Spleen (tissue), 11 donors: ENCODE measurements at regions not wholly inside any gene's neighbourhood (a gene's known extent, or its start where the extent isn't known, plus 50 kb on each side); places are given as distances from the start of the nearest gene placed in this dataset.
"Not testable (repeated sequence)": the region's sequence is repeated elsewhere in the genome, so short reads cannot be mapped to it uniquely, and the experiment has no call there.

ENCODE experiments used
- DNase-seq: peaks from one replicate; pipeline ENCODE4 v3.0.0-alpha.2; 2020
- H3K27ac ChIP-seq, 8 donors: fragments of 200-600 bp; sonication (generic) in 7 of 8; 1 replicate in 4 of 8; 2 replicates in 4 of 8; pipeline versions ENCODE4 v1.5.0 to v1.8.0; 2016 to 2021; ENCODE audit warnings: inconsistent platforms in 4 of 8, mild to moderate bottlenecking in 4 of 8, moderate library complexity in 1 of 8
- H3K27me3 ChIP-seq, 7 donors: fragments of 200-600 bp; sonication (generic) in 6 of 7; replicated peaks in 1 of 7; 1 replicate in 4 of 7; 2 replicates in 3 of 7; pipeline versions ENCODE4 v1.5.0 to v1.8.0; 2016 to 2021; ENCODE audit warnings: inconsistent platforms in 3 of 7, mild to moderate bottlenecking in 1 of 7
- H3K36me3 ChIP-seq, 6 donors: fragments of 200-600 bp; sonication (generic) in 5 of 6; 1 replicate in 4 of 6; 2 replicates in 2 of 6; pipeline versions ENCODE4 v1.5.0 to v1.8.0; 2016 to 2021; ENCODE audit warnings: inconsistent platforms in 2 of 6
- H3K4me1 ChIP-seq, 6 donors: fragments of 200-600 bp; sonication (generic) in 5 of 6; 1 replicate in 3 of 6; 2 replicates in 3 of 6; pipeline versions ENCODE4 v1.5.0 to v1.8.0; 2016 to 2021; ENCODE audit warnings: inconsistent platforms in 3 of 6
- H3K4me3 ChIP-seq, 8 donors: fragments of 200-600 bp; sonication (generic) in 7 of 8; 1 replicate in 4 of 8; 2 replicates in 4 of 8; pipeline versions ENCODE4 v1.5.0 to v1.8.0; 2016 to 2021; ENCODE audit warnings: inconsistent platforms in 4 of 8, mild to moderate bottlenecking in 4 of 8, moderate library complexity in 2 of 8
- H3K9me3 ChIP-seq, 8 donors: fragments of 200-600 bp; sonication (generic) in 7 of 8; 1 replicate in 4 of 8; 2 replicates in 4 of 8; pipeline versions ENCODE4 v1.5.0 to v1.8.0; 2016 to 2021; ENCODE audit warnings: inconsistent platforms in 4 of 8
- CTCF ChIP-seq, 11 experiments: fragments of 200-600 bp in 7 of 11; fragments of 450-650 bp in 4 of 11; sonication (generic) in 4 of 11; IDR thresholded peaks in 8 of 11; conservative IDR thresholded peaks in 3 of 11; 1 replicate in 7 of 11; 2 replicates in 4 of 11; pipeline versions ENCODE4 v1.4.0 to v1.8.0; 2016 to 2021; ENCODE audit warnings: antibody characterized with exemption in 11 of 11, inconsistent platforms in 4 of 11, mild to moderate bottlenecking in 1 of 11
- POLR2A ChIP-seq, 3 donors: fragments of 450-650 bp; IDR thresholded peaks; one replicate each; pipeline ENCODE4 v1.5.1; 2017; ENCODE audit warnings: antibody characterized with exemption in 3 of 3, mild to moderate bottlenecking in 1 of 3
- POLR2AphosphoS5 ChIP-seq, 3 donors: sonication (generic); formaldehyde crosslinking; IDR thresholded peaks; one replicate each; pipeline ENCODE4 v1.5.1; 2017; ENCODE audit warnings: antibody characterized with exemption in 3 of 3
- WGBS, 5 donors: extraction: QIAGEN DNeasy Blood & Tissue Kit in 3 of 5; methylation state at CpG; one replicate each; pipeline versions ENCODE4 v1.1.5 to v1.1.7; 2013 to 2018; 5-methylcytosine and 5-hydroxymethylcytosine counted together
- intact Hi-C: fragments of 100-400 bp; cut with DNase I; formaldehyde crosslinking; loops from one replicate; pipeline ENCODE4 v1.15.0; 2023; ENCODE audit warnings: low total_unique reads
- donor health status: healthy with polysubstance abuse.
- donor health status: DM: no; HTN: no; CAD: no; lungs with moderate emphysema.
- donor health status: DM: no; HTN: no; CAD: no.
- donor health status: Bipolar disorder and iron deficiency.
- donor health status: healthy.
- donor health status: DM: no; HTN: no; CAD: no.
- donor health status: DM: yes; HTN: yes; CAD: no.

GRCh38 chr5:100080703-100081102 is 454.5 kb upstream of the FAM174A start:
- H3K27me3 ChIP-seq, H3K4me3 ChIP-seq, intact Hi-C loops, H3K4me1 ChIP-seq, DNase-seq, H3K36me3 ChIP-seq, H3K9me3 ChIP-seq, H3K27ac ChIP-seq: not testable (repeated sequence)
- 36 to 60% (median 49%) methylated on average over 3 of the region's 3 CpGs for WGBS, 5 donors

DNA sequence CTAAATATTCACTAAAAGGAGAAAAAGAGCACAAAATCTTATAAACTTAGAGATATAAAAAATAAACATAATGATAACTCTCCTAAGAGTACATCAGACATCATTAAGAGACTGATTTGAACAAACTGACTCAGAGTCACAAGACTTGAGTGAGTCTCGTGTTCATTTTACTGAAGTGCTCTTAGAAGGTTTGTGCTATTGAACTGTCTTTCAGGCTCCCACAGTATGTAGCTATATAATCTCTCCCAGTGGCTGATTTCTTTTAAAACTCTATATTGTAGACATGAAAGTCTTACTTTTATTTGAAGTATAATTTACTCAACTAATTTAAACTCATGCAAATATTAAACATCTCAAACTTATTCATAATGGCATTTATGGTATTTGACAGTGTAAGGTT is 456.0 kb upstream of the FAM174A start:
- H3K27ac ChIP-seq, H3K9me3 ChIP-seq, H3K4me3 ChIP-seq, H3K27me3 ChIP-seq, H3K4me1 ChIP-seq, H3K36me3 ChIP-seq, DNase-seq, intact Hi-C loops: not testable (repeated sequence)
- 54 to 83% (median 81%) methylated on average over 1 of the region's 1 CpG for WGBS, 5 donors

DNA sequence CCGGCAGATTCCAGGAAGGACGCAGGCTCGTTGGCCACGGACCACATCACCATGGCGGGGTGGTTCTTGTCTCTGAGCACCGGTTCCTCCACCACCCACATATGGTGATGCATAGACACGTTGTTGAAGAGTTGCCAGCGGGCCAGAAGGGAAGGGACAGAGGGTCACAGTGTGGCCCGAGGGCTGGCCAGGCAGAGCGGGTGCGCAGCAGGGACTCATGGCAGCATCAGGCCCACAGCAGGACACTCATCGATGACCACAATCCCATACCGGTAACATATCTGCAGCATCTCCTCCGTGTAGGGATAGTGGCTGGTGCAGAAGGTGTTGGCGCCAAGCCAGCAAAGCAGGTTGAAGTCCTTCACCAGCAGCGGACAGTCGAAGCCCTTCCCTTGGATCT is 469.2 kb upstream of the FAM174A start:
- H3K9me3 ChIP-seq, H3K27me3 ChIP-seq, H3K27ac ChIP-seq, DNase-seq, H3K4me3 ChIP-seq, H3K4me1 ChIP-seq, H3K36me3 ChIP-seq, intact Hi-C loops: not testable (repeated sequence)
- 89 to 95% (median 92%) methylated on average over 11 to 17 of the region's 17 CpGs; no CpG with 5 or more reads in 1 of the 5 donors for WGBS, 5 donors

- Histone ChIP-seq H3K36me3 (no peaks in the 10 kb centered on the region), H3K27me3 (no peaks in the 10 kb centered on the region), H3K27ac (no peak overlapping the region), H3K4me1 (no peaks in the 10 kb centered on the region), H3K4me3 (no peak overlapping the region), H3K9me3 (no peaks in the 10 kb centered on the region)
- TF ChIP-seq POLR2A (IDR thresholded peaks at IDR 0.05): no peak
- no peak for TF ChIP-seq POLR2AphosphoS5 (IDR thresholded peaks at IDR 0.05)
- TF ChIP-seq CTCF (IDR thresholded peaks at IDR 0.05 in 8 of 11, conservative IDR thresholded peaks at IDR 0.05 in 3 of 11): no peak
- 65 to 85% (median 66%) methylated on average over 2 of the region's 2 CpGs for whole genome bisulfite sequencing, 5 donors
- no peak for DNase-seq
- intact Hi-C loops: no loop called here
Measured at GRCh38 chr5:100043475-100043874, 491.7 kb upstream of the FAM174A start.

GRCh38 chr5:100026606-100027005 is 508.6 kb upstream of the FAM174A start:
- Histone ChIP-seq H3K4me3 (no peak overlapping the region), H3K9me3 (no peaks in the 10 kb centered on the region), H3K4me1 (no peaks in the 10 kb centered on the region), H3K27ac (no peak overlapping the region), H3K27me3 (no peaks in the 10 kb centered on the region), H3K36me3 (no peaks in the 10 kb centered on the region)
- intact Hi-C loops: no loop called here
- 63 to 90% (median 79%) methylated on average over 2 of the region's 2 CpGs for WGBS, 5 donors
- no peak for TF ChIP-seq CTCF (IDR thresholded peaks at IDR 0.05 in 8 of 11, conservative IDR thresholded peaks at IDR 0.05 in 3 of 11)
- no peak for TF ChIP-seq POLR2AphosphoS5 (IDR thresholded peaks at IDR 0.05)
- TF ChIP-seq POLR2A (IDR thresholded peaks at IDR 0.05): no peak
- DNase-seq: no peak

GRCh38 chr5:100023536-100023935 is 511.6 kb upstream of the FAM174A start:
- Histone ChIP-seq H3K27me3 (no peaks in the 10 kb centered on the region), H3K36me3 (no peaks in the 10 kb centered on the region), H3K4me1 (no peaks in the 10 kb centered on the region), H3K4me3 (no peak overlapping the region), H3K27ac (no peak overlapping the region), H3K9me3 (no peaks in the 10 kb centered on the region)
- intact Hi-C loops: no loop called here
- TF ChIP-seq CTCF (IDR thresholded peaks at IDR 0.05 in 8 of 11, conservative IDR thresholded peaks at IDR 0.05 in 3 of 11) (no peak), POLR2AphosphoS5 (IDR thresholded peaks at IDR 0.05) (no peak), POLR2A (IDR thresholded peaks at IDR 0.05) (no peak)
- no peak for DNase-seq
